ENCODE measurements at regions not wholly inside any gene's neighbourhood (a gene's known extent, or its start where the extent isn't known, plus 50 kb on each side); places are given as distances from the start of the nearest gene placed in this dataset.

DNA sequence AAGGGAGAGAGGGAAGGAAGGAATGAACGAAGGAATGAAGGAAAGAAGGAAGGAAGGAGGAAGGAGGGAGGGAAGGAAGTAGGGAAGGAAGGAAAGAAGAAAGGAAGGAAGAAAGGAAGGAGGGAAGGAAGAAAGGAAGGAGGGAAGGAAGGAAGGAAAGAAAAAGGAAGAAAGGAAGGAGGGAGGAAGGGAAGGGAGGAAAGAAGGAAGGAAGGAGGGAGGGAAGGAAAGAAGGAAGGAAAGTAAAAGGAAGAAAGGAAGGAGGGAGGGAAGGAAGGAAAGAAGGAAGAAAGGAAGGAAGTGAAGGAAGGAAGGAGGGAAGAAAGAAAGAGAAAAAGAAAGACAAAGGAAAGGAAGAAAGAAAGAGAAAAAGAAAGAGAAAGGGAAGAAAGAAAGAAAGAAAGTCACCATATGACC is 442.4 kb downstream of the RBFOX1 start:
- TF ChIP-seq, protein P1, sequence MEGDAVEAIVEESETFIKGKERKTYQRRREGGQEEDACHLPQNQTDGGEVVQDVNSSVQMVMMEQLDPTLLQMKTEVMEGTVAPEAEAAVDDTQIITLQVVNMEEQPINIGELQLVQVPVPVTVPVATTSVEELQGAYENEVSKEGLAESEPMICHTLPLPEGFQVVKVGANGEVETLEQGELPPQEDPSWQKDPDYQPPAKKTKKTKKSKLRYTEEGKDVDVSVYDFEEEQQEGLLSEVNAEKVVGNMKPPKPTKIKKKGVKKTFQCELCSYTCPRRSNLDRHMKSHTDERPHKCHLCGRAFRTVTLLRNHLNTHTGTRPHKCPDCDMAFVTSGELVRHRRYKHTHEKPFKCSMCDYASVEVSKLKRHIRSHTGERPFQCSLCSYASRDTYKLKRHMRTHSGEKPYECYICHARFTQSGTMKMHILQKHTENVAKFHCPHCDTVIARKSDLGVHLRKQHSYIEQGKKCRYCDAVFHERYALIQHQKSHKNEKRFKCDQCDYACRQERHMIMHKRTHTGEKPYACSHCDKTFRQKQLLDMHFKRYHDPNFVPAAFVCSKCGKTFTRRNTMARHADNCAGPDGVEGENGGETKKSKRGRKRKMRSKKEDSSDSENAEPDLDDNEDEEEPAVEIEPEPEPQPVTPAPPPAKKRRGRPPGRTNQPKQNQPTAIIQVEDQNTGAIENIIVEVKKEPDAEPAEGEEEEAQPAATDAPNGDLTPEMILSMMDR (conservative IDR thresholded peaks at IDR 0.05): no peak
- no peak for TF ChIP-seq ZFX (IDR thresholded peaks at IDR 0.05)

Data from C4-2B (cell line).